ENCODE measurements at regions not wholly inside any gene's neighbourhood (a gene's known extent, or its start where the extent isn't known, plus 50 kb on each side); places are given as distances from the start of the nearest gene placed in this dataset.

DNA sequence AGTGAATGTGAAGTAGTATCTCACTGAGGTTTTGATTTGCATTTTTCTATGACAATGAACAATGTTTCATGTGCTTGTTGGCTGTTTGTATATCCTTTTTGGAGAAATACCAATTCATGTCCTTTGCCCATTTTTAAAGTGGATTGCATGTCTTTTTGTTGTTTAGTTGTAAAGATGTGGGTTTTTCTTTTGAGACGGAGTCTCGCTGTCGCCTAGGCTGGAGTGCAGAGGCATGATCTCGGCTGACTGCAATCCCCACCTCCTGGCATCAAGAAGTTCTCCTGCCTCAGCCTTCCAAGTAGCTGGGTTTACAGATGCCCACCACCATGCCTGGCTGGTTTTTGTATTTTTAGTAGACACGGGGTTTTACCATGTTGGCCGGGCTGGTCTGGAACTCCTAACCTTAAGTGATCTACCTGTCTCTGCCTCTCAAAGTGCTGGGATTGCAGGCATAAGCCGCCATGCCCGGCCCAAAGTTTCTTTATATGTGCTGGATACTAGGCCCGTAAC, 236.7 kb downstream of the MYCN start:
- H3K36me3 Mint-ChIP-seq (ENCODE audit: low read depth): no peaks in the 10 kb centered on the region
- no peak for DNase-seq
- H3K4me3 Mint-ChIP-seq: no peak overlapping the region
- H3K27ac Mint-ChIP-seq: no peak overlapping the region
- H3K9me3 Mint-ChIP-seq: no peaks in the 10 kb centered on the region
- peaks cover 4% of the 10 kb centered on the region for H3K27me3 Mint-ChIP-seq (ENCODE audit: low read depth, poor library complexity)
- peaks cover 26% of the 10 kb centered on the region for H3K4me1 Mint-ChIP-seq
- TF ChIP-seq, protein P1, sequence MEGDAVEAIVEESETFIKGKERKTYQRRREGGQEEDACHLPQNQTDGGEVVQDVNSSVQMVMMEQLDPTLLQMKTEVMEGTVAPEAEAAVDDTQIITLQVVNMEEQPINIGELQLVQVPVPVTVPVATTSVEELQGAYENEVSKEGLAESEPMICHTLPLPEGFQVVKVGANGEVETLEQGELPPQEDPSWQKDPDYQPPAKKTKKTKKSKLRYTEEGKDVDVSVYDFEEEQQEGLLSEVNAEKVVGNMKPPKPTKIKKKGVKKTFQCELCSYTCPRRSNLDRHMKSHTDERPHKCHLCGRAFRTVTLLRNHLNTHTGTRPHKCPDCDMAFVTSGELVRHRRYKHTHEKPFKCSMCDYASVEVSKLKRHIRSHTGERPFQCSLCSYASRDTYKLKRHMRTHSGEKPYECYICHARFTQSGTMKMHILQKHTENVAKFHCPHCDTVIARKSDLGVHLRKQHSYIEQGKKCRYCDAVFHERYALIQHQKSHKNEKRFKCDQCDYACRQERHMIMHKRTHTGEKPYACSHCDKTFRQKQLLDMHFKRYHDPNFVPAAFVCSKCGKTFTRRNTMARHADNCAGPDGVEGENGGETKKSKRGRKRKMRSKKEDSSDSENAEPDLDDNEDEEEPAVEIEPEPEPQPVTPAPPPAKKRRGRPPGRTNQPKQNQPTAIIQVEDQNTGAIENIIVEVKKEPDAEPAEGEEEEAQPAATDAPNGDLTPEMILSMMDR (IDR thresholded peaks at IDR 0.05): no peak

GRCh38 chr2:16175247-16175825, 235.0 kb downstream of the MYCN start:
- DNase-seq: no peak
- Mint-ChIP-seq H3K27me3 (ENCODE audit: low read depth, poor library complexity) (no peaks in the 10 kb centered on the region), H3K9me3 (peaks cover 3% of the 10 kb centered on the region), H3K4me1 (peaks cover 16% of the 10 kb centered on the region), H3K4me3 (no peak overlapping the region), H3K27ac (no peak overlapping the region), H3K36me3 (ENCODE audit: low read depth) (no peaks in the 10 kb centered on the region)
- TF ChIP-seq, protein P1 (IDR thresholded peaks at IDR 0.05): no peak

DNA sequence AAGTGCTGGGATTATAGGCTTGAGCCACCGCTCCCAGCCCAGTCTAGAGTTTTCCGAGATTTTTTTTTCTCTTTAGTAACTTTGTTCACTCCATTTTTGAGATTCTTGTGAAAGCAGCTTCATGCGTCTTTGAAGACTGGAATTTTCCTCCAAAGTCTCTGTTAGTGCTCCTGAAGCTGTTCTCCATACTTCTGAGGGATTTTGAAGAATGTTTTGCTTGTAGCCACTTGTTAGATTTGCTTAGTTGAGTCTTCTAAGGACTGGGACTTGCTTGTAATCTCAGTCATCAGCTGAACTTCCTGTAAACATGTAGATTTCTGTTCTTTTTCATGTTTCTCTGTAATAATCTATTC, 234.3 kb downstream of the MYCN start:
- H3K27ac Mint-ChIP-seq: no peak overlapping the region
- peaks cover 3% of the 10 kb centered on the region for H3K9me3 Mint-ChIP-seq
- DNase-seq: no peak
- H3K36me3 Mint-ChIP-seq (ENCODE audit: low read depth): no peaks in the 10 kb centered on the region
- TF ChIP-seq, protein P1 (IDR thresholded peaks at IDR 0.05): no peak
- no peaks in the 10 kb centered on the region for H3K27me3 Mint-ChIP-seq (ENCODE audit: low read depth, poor library complexity)
- H3K4me3 Mint-ChIP-seq: no peak overlapping the region
- peaks cover 9% of the 10 kb centered on the region for H3K4me1 Mint-ChIP-seq

GRCh38 chr2:16173893-16174692, 233.7 kb downstream of the MYCN start:
- no peak for DNase-seq
- H3K4me3 Mint-ChIP-seq: no peak overlapping the region
- H3K36me3 Mint-ChIP-seq (ENCODE audit: low read depth): no peaks in the 10 kb centered on the region
- TF ChIP-seq, protein P1 (IDR thresholded peaks at IDR 0.05): no peak
- H3K27ac Mint-ChIP-seq: no peak overlapping the region
- H3K9me3 Mint-ChIP-seq: peaks cover 3% of the 10 kb centered on the region
- peaks cover 9% of the 10 kb centered on the region for H3K4me1 Mint-ChIP-seq
- no peaks in the 10 kb centered on the region for H3K27me3 Mint-ChIP-seq (ENCODE audit: low read depth, poor library complexity)

- Mint-ChIP-seq H3K4me3 (no peak overlapping the region), H3K27me3 (ENCODE audit: low read depth, poor library complexity) (peaks cover 6% of the 10 kb centered on the region), H3K4me1 (peaks cover 16% of the 10 kb centered on the region), H3K9me3 (peaks cover 3% of the 10 kb centered on the region), H3K27ac (no peak overlapping the region), H3K36me3 (ENCODE audit: low read depth) (no peaks in the 10 kb centered on the region)
- DNase-seq: no peak
- TF ChIP-seq, protein P1 (IDR thresholded peaks at IDR 0.05): no peak
These were observed 232.2 kb downstream of the MYCN start for GRCh38 chr2:16172324-16173175.

All from nephron progenitor cell (in vitro differentiated cells).